ENCODE measurements at regions not wholly inside any gene's neighbourhood (a gene's known extent, or its start where the extent isn't known, plus 50 kb on each side); places are given as distances from the start of the nearest gene placed in this dataset.

GRCh38 chr2:240372101-240372500 is 63.4 kb upstream of the GPC1 start:
- no peak overlapping the region for H3K9ac ChIP-seq (ENCODE audit: low read depth, low read length)

GRCh38 chr2:240373289-240373885 is 62.1 kb upstream of the GPC1 start:
- no peak for ATAC-seq (ENCODE audit: insufficient read depth, low read depth)
- Histone ChIP-seq H3K4me1 (ENCODE audit: insufficient read depth, low read length) (no peaks in the 10 kb centered on the region), H3K4me2 (ENCODE audit: insufficient read depth, low read length) (no peak overlapping the region)

More at GRCh38 chr2:240372101-240372500, 63.4 kb upstream of the GPC1 start:
- Histone ChIP-seq H3K27ac (ENCODE audit: low read length) (no peak overlapping the region), H4K20me1 (ENCODE audit: insufficient read depth, low read length) (peaks cover under 1% of the 10 kb centered on the region; the same call in 1 of the 2 replicates), H3K27me3 (ENCODE audit: insufficient read depth, low read length, poor library complexity) (no peaks in the 10 kb centered on the region), H3K4me2 (ENCODE audit: insufficient read depth, low read length) (no peak overlapping the region), H2AFZ (ENCODE audit: low read depth, low read length) (no peak overlapping the region), H3K36me3 (ENCODE audit: insufficient read depth, low read length) (no peaks in the 10 kb centered on the region), H3K4me1 (ENCODE audit: insufficient read depth, low read length) (no peaks in the 10 kb centered on the region), H3K79me2 (ENCODE audit: insufficient read depth, low read length) (no peaks in the 10 kb centered on the region), H3K9me3 (ENCODE audit: insufficient read depth, low read length, severe bottlenecking) (no peaks in the 10 kb centered on the region), H3K4me3 (ENCODE audit: low read depth in 1 of 2, low read length in 2 of 2) (no peak overlapping the region)
- ATAC-seq (ENCODE audit: insufficient read depth, low read depth) = no peak; the same call in 2 of the 3 replicates
- DNase-seq = no peak
- TF ChIP-seq CTCF (IDR thresholded peaks at IDR 0.05; ENCODE audit: borderline replicate concordance, extremely low read depth, low read length, poor library complexity, severe bottlenecking) = no peak
- TF ChIP-seq EZH2 (IDR thresholded peaks at IDR 0.05; ENCODE audit: borderline replicate concordance, low read depth, low read length, severe bottlenecking) = no peak

GRCh38 chr2:240374085-240374907 is 61.2 kb upstream of the GPC1 start:
- Histone ChIP-seq H3K27me3 (ENCODE audit: insufficient read depth, low read length, poor library complexity) (no peaks in the 10 kb centered on the region), H3K36me3 (ENCODE audit: insufficient read depth, low read length) (no peaks in the 10 kb centered on the region), H3K79me2 (ENCODE audit: insufficient read depth, low read length) (no peaks in the 10 kb centered on the region), H3K9me3 (ENCODE audit: insufficient read depth, low read length, severe bottlenecking) (no peaks in the 10 kb centered on the region), H3K27ac (ENCODE audit: low read length) (no peak overlapping the region), H4K20me1 (ENCODE audit: insufficient read depth, low read length) (no peaks in the 10 kb centered on the region), H2AFZ (ENCODE audit: low read depth, low read length) (no peak overlapping the region), H3K4me2 (ENCODE audit: insufficient read depth, low read length) (no peak overlapping the region), H3K4me3 (ENCODE audit: low read depth in 1 of 2, low read length in 2 of 2) (no peak overlapping the region), H3K4me1 (ENCODE audit: insufficient read depth, low read length) (no peaks in the 10 kb centered on the region), H3K9ac (ENCODE audit: low read depth, low read length) (no peak overlapping the region)
- ATAC-seq (ENCODE audit: insufficient read depth, low read depth) = no peak
- TF ChIP-seq CTCF (IDR thresholded peaks at IDR 0.05; ENCODE audit: borderline replicate concordance, extremely low read depth, low read length, poor library complexity, severe bottlenecking) (no peak), EZH2 (IDR thresholded peaks at IDR 0.05; ENCODE audit: borderline replicate concordance, low read depth, low read length, severe bottlenecking) (no peak)
- no peak for DNase-seq

More at GRCh38 chr2:240373289-240373885, 62.1 kb upstream of the GPC1 start:
- no peak for DNase-seq
- no peaks in the 10 kb centered on the region for H3K27me3 ChIP-seq (ENCODE audit: insufficient read depth, low read length, poor library complexity)
- no peaks in the 10 kb centered on the region for H3K9me3 ChIP-seq (ENCODE audit: insufficient read depth, low read length, severe bottlenecking)
- no peaks in the 10 kb centered on the region for H3K79me2 ChIP-seq (ENCODE audit: insufficient read depth, low read length)
- no peaks in the 10 kb centered on the region for H3K36me3 ChIP-seq (ENCODE audit: insufficient read depth, low read length)
- H4K20me1 ChIP-seq (ENCODE audit: insufficient read depth, low read length) = no peaks in the 10 kb centered on the region
- no peak overlapping the region for H3K4me3 ChIP-seq (ENCODE audit: low read depth in 1 of 2, low read length in 2 of 2)
- H3K9ac ChIP-seq (ENCODE audit: low read depth, low read length) = no peak overlapping the region
- H2AFZ ChIP-seq (ENCODE audit: low read depth, low read length) = no peak overlapping the region
- no peak for TF ChIP-seq EZH2 (IDR thresholded peaks at IDR 0.05; ENCODE audit: borderline replicate concordance, low read depth, low read length, severe bottlenecking)
- TF ChIP-seq CTCF (IDR thresholded peaks at IDR 0.05; ENCODE audit: borderline replicate concordance, extremely low read depth, low read length, poor library complexity, severe bottlenecking) = no peak
- no peak overlapping the region for H3K27ac ChIP-seq (ENCODE audit: low read length)
